HepG2 (cell line): ENCODE measurements at regions not wholly inside any gene's neighbourhood (a gene's known extent, or its start where the extent isn't known, plus 50 kb on each side); places are given as distances from the start of the nearest gene placed in this dataset.

ENCODE experiments used
- ATAC-seq: fragments of 200-7000 bp; cut with Tn5 transposase; 3 replicates; pipeline ENCODE4 v1.9.1; 2020; ENCODE audit warnings: mild to moderate bottlenecking, moderate library complexity
- BruUV-seq: library from RNA; stranded (reverse); fragments of 400-500 nt; replicated peaks from 2 replicates; lab custom pipeline; 2021; lab: Mats Ljungman, UMichigan
- CTCF ChIA-PET: fragments of 300-600 bp; formaldehyde crosslinking; extraction: SDS; loops from one replicate; lab custom pipeline; 2021; ENCODE audit warnings: low total read pairs, inconsistent platforms, low intra/inter-chr PET ratio; lab: Yijun Ruan, JAX
- POLR2A ChIA-PET: fragments of 350-600 bp; sonication (Branson Sonifier 250); formaldehyde crosslinking; loops from one replicate; lab custom pipeline; 2020; ENCODE audit warnings: antibody characterized with exemption, inconsistent platforms; lab: Yijun Ruan, JAX
- DNase-seq: peaks from one replicate; pipeline ENCODE4 v3.0.0-alpha.2; 2015; ENCODE audit warnings: low spot score
- FAIRE-seq: peaks from 3 replicates; lab custom pipeline; 2011; peaks lifted over from hg19 to GRCh38; lab: Jason Lieb, UNC
- H2AFZ ChIP-seq: one replicate; pipeline ENCODE4 v1.6.1; 2011; ENCODE audit warnings: low read length, inconsistent platforms
- H3K27ac ChIP-seq: fragments of 300-600 bp; 3 replicates; pipeline ENCODE4 v1.8.0; 2011; ENCODE audit warnings: mixed run types, mild to moderate bottlenecking, mixed read lengths, low read length, inconsistent platforms; ENCODE audit not compliant: insufficient read depth; ENCODE audit errors: extremely low read length
- H3K27me3 ChIP-seq, 2 experiments: fragments of 200-600 bp in 1 of 2; 2 replicates in 1 of 2; 3 replicates in 1 of 2; pipeline versions ENCODE4 v1.6.0 to v1.8.0; 2011; ENCODE audit warnings: low read length in 2 of 2, mild to moderate bottlenecking in 2 of 2, moderate library complexity in 2 of 2, inconsistent platforms in 1 of 2; ENCODE audit not compliant: insufficient read depth in 2 of 2, control insufficient read depth in 1 of 2
- H3K36me3 ChIP-seq, 2 experiments: fragments of 200-600 bp in 1 of 2; replicated peaks in 1 of 2; 2 replicates in 1 of 2; 3 replicates in 1 of 2; pipeline versions ENCODE4 v1.5.1 to v1.8.0; 2011; ENCODE audit warnings: low read length in 2 of 2, inconsistent platforms in 1 of 2; ENCODE audit not compliant: insufficient read depth in 2 of 2, control insufficient read depth in 1 of 2
- H3K4me1 ChIP-seq: 2 replicates; pipeline ENCODE4 v1.5.1; 2012; ENCODE audit warnings: low read length, inconsistent platforms; ENCODE audit not compliant: insufficient read depth
- H3K4me2 ChIP-seq: 2 replicates; pipeline ENCODE4 v1.6.0; 2011; ENCODE audit warnings: low read depth, low read length, inconsistent platforms
- H3K4me3 ChIP-seq, 3 experiments: fragments of 200-600 bp in 1 of 3; sonication (generic), shearing (Covaris generic) in 1 of 3; replicated peaks in 1 of 3; 2 replicates each; pipeline ENCODE4 v1.5.1; 2011 to 2016; ENCODE audit warnings: low read length in 3 of 3, inconsistent platforms in 2 of 3, low read depth in 2 of 3, mild to moderate bottlenecking in 2 of 3, control low read depth in 1 of 3, mixed read lengths in 1 of 3; ENCODE audit not compliant: insufficient read depth in 1 of 3
- H3K79me2 ChIP-seq: one replicate; pipeline ENCODE4 v1.6.1; 2011; ENCODE audit warnings: low read length, inconsistent platforms; ENCODE audit not compliant: insufficient read depth
- H3K9ac ChIP-seq: 2 replicates; pipeline ENCODE4 v1.6.0; 2011; ENCODE audit warnings: mild to moderate bottlenecking, low read depth, low read length, inconsistent platforms; ENCODE audit not compliant: insufficient read depth
- H3K9me3 ChIP-seq: 2 replicates; pipeline ENCODE4 v1.5.1; 2012; ENCODE audit warnings: mild to moderate bottlenecking, low read length
- H4K20me1 ChIP-seq: 2 replicates; pipeline ENCODE4 v1.6.0; 2011; ENCODE audit warnings: inconsistent platforms, mild to moderate bottlenecking, low read length, moderate library complexity; ENCODE audit not compliant: insufficient read depth
- MBNL3 ChIP-seq: fragments of 250-450 bp; sonication (Bioruptor Pico); conservative IDR thresholded peaks from 2 replicates; pipeline ENCODE4 v1.8.0; 2022; ENCODE audit warnings: mild to moderate bottlenecking, inconsistent platforms
- MED8 ChIP-seq: sonication (generic); formaldehyde crosslinking; IDR thresholded peaks from 2 replicates; pipeline ENCODE4 v1.8.1; 2023; ENCODE audit warnings: mild to moderate bottlenecking, missing genetic modification reagents; ENCODE audit not compliant: insufficient replicate concordance
- ZBED4 ChIP-seq: sonication (generic); formaldehyde crosslinking; IDR thresholded peaks from 2 replicates; pipeline ENCODE4 v1.4.0; 2020; ENCODE audit warnings: missing genetic modification reagents, borderline replicate concordance
- ZNF33B ChIP-seq: sonication (generic); formaldehyde crosslinking; IDR thresholded peaks from 2 replicates; pipeline ENCODE4 v1.5.1; 2020; ENCODE audit warnings: mild to moderate bottlenecking, missing genetic modification reagents
- ZNF782 ChIP-seq: sonication (generic); formaldehyde crosslinking; IDR thresholded peaks from 2 replicates; pipeline ENCODE4 v1.4.0; 2020; ENCODE audit warnings: missing genetic modification reagents, mild to moderate bottlenecking, borderline replicate concordance
- WGBS: methylation state at CpG from one replicate; pipeline ENCODE4 v1.1.6; 2017; ENCODE audit warnings: low lambda C conversion rate; 5-methylcytosine and 5-hydroxymethylcytosine counted together
- in situ Hi-C: cut with HindIII; loops from 2 replicates; pipeline ENCODE4 v1.10.0; 2017; ENCODE audit warnings: low pct_unique_long_range_greater_than_20kb; ENCODE audit not compliant: extremely low pct_ligation_motif_present
- intact Hi-C: fragments of 100-400 bp; cut with micrococcal nuclease; formaldehyde crosslinking; loops from one replicate; pipeline ENCODE4 v1.10.0; 2022; ENCODE audit not compliant: unreplicated experiment

DNA sequence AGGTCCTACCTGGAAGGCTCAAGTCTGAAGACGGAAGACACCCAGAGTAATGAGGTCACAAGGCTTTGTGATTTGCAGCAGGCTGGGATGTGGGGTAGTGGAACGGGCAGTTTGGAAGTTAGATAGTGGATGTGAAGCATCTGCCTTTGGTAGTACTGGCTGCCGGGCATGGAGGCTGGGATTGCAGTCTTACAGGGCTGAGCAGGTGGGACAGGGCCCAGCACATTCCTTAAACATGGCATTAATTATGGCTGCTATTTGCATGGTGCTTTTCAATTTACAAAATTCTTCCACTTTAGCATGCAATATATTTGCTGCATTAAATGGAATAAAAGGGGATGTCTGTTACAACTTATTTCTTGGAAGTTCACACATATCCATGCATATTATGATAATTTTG lies 161.2 kb downstream of the UTP18 start:
- Histone ChIP-seq H3K9me3 (no peaks in the 10 kb centered on the region), H4K20me1 (no peaks in the 10 kb centered on the region), H3K9ac (no peak overlapping the region), H3K79me2 (no peaks in the 10 kb centered on the region), H3K4me2 (no peak overlapping the region), H3K36me3 (no peaks in the 10 kb centered on the region), H3K27ac (no peak overlapping the region), H3K4me3 (no peak overlapping the region), H2AFZ (no peak overlapping the region), H3K27me3 (no peaks in the 10 kb centered on the region), H3K4me1 (no peaks in the 10 kb centered on the region)
- TF ChIP-seq ZNF33B (CRISPR knock-in tag) (no peak), MBNL3 (CRISPR knock-in tag) (no peak), MED8 (CRISPR knock-in tag) (no peak), ZBED4 (CRISPR knock-in tag) (no peak), ZNF782 (no peak)
- WGBS: 44% methylated on average over 3 of the region's 3 CpGs
- in situ Hi-C loops (loop anchor here (10.0 kb wide), 1 partner anchor 73 kb away; no protein-coding TSS in a partner anchor), intact Hi-C loops (no loop called here)
- no TSS peak for BruUV-seq
- DNase-seq: no peak
- ATAC-seq: no peak
- ChIA-PET POLR2A (no interaction called here), CTCF (no interaction called here)
- no peak for FAIRE-seq
